Osteoblast (primary cell): ENCODE measurements at regions not wholly inside any gene's neighbourhood (a gene's known extent, or its start where the extent isn't known, plus 50 kb on each side); places are given as distances from the start of the nearest gene placed in this dataset.

Experiments used
- DNase-seq: peaks from one replicate; pipeline ENCODE4 v3.0.0; 2011; ENCODE audit warnings: low spot score, mixed read lengths; ENCODE audit not compliant: insufficient read length; ENCODE audit errors: missing footprints
- H2AFZ ChIP-seq: 2 replicates; pipeline ENCODE4 v1.6.0; 2011; ENCODE audit warnings: mild to moderate bottlenecking, low read length
- H3K27ac ChIP-seq: 2 replicates; pipeline ENCODE4 v1.5.1; 2011; ENCODE audit warnings: mild to moderate bottlenecking, low read depth, low read length, moderate library complexity
- H3K27me3 ChIP-seq: 2 replicates; pipeline ENCODE4 v1.6.0; 2012; ENCODE audit warnings: mild to moderate bottlenecking, control low read depth, inconsistent platforms, low read length, moderate library complexity; ENCODE audit not compliant: insufficient read depth
- H3K36me3 ChIP-seq: 2 replicates; pipeline ENCODE4 v1.5.1; 2011; ENCODE audit warnings: mild to moderate bottlenecking, low read length, control low read depth, moderate library complexity; ENCODE audit not compliant: insufficient read depth
- H3K4me1 ChIP-seq: 2 replicates; pipeline ENCODE4 v1.5.1; 2011; ENCODE audit warnings: mild to moderate bottlenecking, low read length, control low read depth, moderate library complexity; ENCODE audit not compliant: insufficient read depth
- H3K4me2 ChIP-seq: 2 replicates; pipeline ENCODE4 v1.6.0; 2011; ENCODE audit warnings: mild to moderate bottlenecking, low read length; ENCODE audit not compliant: insufficient read depth
- H3K4me3 ChIP-seq: fragments of 200-600 bp; sonication (generic); 3 replicates; pipeline ENCODE4 v1.5.1; 2012; ENCODE audit warnings: mild to moderate bottlenecking, low read length, inconsistent platforms; ENCODE audit not compliant: insufficient read depth
- H3K79me2 ChIP-seq: 2 replicates; pipeline ENCODE4 v1.6.0; 2012; ENCODE audit warnings: mild to moderate bottlenecking, low read length, control low read depth, inconsistent platforms; ENCODE audit not compliant: insufficient read depth
- H3K9me3 ChIP-seq: 2 replicates; pipeline ENCODE4 v1.5.1; 2011; ENCODE audit warnings: low read depth, low read length, control low read depth
- H4K20me1 ChIP-seq: 2 replicates; pipeline ENCODE4 v1.6.0; 2012; ENCODE audit warnings: mild to moderate bottlenecking, low read length, control low read depth; ENCODE audit not compliant: insufficient read depth
- TF ChIP-seq, protein P1 (sequence below): IDR thresholded peaks from 2 replicates; pipeline ENCODE4 v1.5.1; 2011; ENCODE audit warnings: mild to moderate bottlenecking, low read depth, low read length, moderate library complexity; ENCODE audit errors: extremely low read depth

DNA sequence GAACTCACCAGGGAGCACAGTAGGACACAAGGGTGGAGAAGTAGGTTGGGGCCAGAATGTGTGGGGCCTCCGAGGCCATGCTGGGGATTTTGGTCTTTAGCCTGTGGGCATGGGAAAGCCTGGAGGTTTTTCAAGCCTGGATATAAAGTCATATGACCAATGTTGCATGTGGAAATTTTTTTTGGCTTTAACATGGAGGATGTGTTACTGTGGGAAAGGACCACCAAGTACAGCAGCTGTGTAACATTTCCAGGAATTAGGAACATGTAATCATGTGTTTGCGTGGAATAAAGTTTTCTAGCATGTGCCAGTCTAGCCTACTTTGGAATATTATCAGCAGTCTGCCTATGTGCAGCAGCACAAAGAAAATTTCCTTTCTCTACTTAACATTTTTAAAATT lies 78.5 kb downstream of the TNFSF18 start:
- H3K4me3 ChIP-seq, result no peak overlapping the region
- H3K4me1 ChIP-seq, result peaks cover 35% of the 10 kb centered on the region
- H3K27ac ChIP-seq, result no peak overlapping the region

DNA sequence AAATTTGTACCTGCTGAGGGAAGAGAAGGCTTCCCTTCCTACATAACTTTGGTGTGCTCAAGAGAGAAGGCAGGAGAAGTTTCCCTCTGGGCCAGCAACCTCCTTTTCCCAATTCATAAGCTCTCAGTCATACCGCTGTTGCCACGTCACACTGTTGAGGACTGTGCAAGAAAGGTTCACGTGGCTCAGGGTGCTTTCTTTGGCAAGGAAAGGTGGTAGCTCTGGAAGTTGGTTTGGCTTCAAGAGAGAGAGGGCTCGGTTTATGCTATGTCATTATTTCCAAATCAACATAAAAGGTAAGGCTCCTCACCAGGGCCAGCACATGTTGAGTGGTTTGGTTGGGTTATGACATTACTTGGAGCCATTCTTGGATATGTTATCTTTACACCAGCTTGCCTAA lies 77.3 kb downstream of the TNFSF18 start:
- no peak overlapping the region for H3K4me3 ChIP-seq
- H3K4me2 ChIP-seq, result no peak overlapping the region
- H3K27ac ChIP-seq, result peak overlapping the region; percentile 51
- H3K9me3 ChIP-seq, result no peaks in the 10 kb centered on the region
- no peaks in the 10 kb centered on the region for H3K36me3 ChIP-seq
- H3K4me1 ChIP-seq, result peaks cover 31% of the 10 kb centered on the region
- TF ChIP-seq, protein P1, sequence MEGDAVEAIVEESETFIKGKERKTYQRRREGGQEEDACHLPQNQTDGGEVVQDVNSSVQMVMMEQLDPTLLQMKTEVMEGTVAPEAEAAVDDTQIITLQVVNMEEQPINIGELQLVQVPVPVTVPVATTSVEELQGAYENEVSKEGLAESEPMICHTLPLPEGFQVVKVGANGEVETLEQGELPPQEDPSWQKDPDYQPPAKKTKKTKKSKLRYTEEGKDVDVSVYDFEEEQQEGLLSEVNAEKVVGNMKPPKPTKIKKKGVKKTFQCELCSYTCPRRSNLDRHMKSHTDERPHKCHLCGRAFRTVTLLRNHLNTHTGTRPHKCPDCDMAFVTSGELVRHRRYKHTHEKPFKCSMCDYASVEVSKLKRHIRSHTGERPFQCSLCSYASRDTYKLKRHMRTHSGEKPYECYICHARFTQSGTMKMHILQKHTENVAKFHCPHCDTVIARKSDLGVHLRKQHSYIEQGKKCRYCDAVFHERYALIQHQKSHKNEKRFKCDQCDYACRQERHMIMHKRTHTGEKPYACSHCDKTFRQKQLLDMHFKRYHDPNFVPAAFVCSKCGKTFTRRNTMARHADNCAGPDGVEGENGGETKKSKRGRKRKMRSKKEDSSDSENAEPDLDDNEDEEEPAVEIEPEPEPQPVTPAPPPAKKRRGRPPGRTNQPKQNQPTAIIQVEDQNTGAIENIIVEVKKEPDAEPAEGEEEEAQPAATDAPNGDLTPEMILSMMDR, result no peak
- H3K27me3 ChIP-seq, result no peaks in the 10 kb centered on the region
- no peak overlapping the region for H2AFZ ChIP-seq
- H3K79me2 ChIP-seq, result no peaks in the 10 kb centered on the region
- peak; percentile 43 for DNase-seq
- no peaks in the 10 kb centered on the region for H4K20me1 ChIP-seq

More for the DNA sequence above, 78.5 kb downstream of the TNFSF18 start:
- H3K36me3 ChIP-seq, result no peaks in the 10 kb centered on the region
- H3K79me2 ChIP-seq, result no peaks in the 10 kb centered on the region
- DNase-seq, result no peak
- no peaks in the 10 kb centered on the region for H3K9me3 ChIP-seq
- TF ChIP-seq, protein P1, result no peak
- H2AFZ ChIP-seq, result no peak overlapping the region
- no peaks in the 10 kb centered on the region for H4K20me1 ChIP-seq
- H3K27me3 ChIP-seq, result no peaks in the 10 kb centered on the region
- H3K4me2 ChIP-seq, result no peak overlapping the region

DNA sequence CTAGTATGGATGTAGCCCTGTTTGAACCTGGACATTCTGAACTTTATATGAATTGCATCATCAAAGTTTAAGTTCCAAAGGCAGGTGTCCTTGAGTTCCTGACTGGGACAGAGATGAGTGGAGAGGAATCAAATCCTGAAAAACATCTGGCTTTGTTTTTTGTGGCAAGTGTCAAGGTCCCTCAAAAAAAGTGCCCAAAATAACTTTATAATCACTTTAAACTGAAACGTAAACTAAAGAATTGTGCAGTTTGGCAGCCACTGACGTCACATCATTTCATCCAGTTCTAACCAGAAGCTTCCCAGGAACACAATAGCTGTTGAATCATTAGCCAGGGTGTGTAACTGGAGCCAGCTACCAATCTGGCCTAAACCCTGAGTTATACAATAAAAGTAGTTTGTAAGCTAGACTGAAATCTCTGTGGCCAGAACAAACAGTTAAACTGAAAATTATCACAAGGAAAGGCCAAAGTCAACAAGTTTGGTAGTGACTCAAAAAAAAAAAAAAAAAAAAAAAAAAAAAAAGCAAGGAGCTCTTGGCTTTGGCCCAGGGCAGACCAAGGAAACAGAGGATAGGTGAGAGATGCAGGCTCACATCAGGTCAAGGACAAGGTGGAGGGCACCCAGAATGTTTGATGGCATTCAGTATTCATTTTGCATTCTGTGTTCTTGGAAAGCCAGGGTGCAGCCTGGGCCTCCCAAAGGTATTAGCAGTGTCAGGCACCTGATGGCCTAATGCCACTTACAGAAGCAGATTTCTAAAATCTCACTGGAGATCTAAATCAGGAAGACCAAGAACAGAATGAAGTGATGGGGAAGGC lies 74.3 kb downstream of the TNFSF18 start:
- TF ChIP-seq, protein P1, result no peak
- Histone ChIP-seq H3K27ac (peak overlapping the region; percentile 91), H3K9me3 (no peaks in the 10 kb centered on the region), H3K27me3 (no peaks in the 10 kb centered on the region), H2AFZ (peak overlapping the region; percentile 17), H3K79me2 (no peaks in the 10 kb centered on the region), H4K20me1 (no peaks in the 10 kb centered on the region), H3K36me3 (no peaks in the 10 kb centered on the region), H3K4me3 (no peak overlapping the region), H3K4me2 (peak overlapping the region; percentile 56), H3K4me1 (peaks cover 23% of the 10 kb centered on the region)
- peak; percentile 79 for DNase-seq

DNA sequence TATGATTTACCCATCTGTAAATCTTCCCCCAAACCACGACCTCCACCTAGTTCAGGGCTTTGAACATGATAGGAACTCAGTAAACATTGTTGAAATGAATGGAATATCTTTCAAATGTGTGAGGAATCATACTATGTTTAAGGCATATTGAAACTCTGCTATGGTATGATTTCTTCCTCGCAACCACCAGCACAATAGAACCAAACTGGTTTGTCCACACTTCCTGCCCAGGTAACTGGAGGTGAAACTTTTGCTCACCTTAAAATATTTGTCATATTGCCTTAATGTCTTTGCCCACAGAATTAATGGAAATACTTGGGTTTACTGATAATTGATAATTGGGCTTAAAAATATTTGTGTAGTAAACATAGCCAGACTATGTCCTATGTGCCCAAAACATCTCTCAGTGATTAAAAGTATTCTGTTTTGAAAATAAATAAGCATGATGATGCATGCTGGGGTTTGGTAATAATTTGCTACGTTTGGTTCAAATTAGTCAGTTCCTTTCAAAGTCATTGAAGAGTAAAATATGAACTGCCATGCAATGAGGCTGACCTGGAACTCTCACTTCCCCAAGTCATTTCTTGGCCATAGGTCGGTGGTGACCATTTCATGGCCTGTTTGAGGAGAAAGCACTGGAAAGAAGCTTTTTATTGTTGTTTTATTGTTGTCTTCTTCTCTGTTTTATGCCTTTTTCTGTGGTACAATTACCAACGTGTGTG lies 73.3 kb downstream of the TNFSF18 start:
- Histone ChIP-seq H3K9me3 (no peaks in the 10 kb centered on the region), H3K79me2 (no peaks in the 10 kb centered on the region), H3K27me3 (no peaks in the 10 kb centered on the region), H3K4me3 (no peak overlapping the region), H3K4me2 (no peak overlapping the region), H3K4me1 (peaks cover 23% of the 10 kb centered on the region), H2AFZ (no peak overlapping the region), H4K20me1 (no peaks in the 10 kb centered on the region), H3K36me3 (no peaks in the 10 kb centered on the region), H3K27ac (no peak overlapping the region)
- TF ChIP-seq, protein P1, result no peak
- DNase-seq, result peak; percentile 29
